ENCODE measurements at regions not wholly inside any gene's neighbourhood (a gene's known extent, or its start where the extent isn't known, plus 50 kb on each side); places are given as distances from the start of the nearest gene placed in this dataset.

DNA sequence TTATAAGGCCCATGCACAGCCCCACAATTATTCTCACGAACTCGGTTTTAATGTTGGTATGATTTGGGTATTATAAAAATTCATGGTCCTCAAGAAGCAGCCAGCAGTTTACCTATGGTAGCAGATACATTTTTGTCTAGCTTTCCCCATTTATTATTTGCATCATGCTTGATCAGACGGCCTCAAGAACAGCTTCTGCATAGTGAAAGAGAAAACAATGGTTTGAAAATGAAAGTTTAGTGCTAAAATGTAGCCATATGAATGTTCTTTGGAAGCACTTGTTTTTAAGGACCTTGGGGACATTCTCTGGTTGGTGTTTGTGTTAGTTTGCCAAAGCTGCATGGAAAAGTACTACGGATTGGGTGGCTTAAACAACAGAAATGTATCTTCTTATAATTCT is 72.4 kb upstream of the CPHXL start:
- TF ChIP-seq CTCF (IDR thresholded peaks at IDR 0.05; ENCODE audit: borderline replicate concordance, extremely low read depth, insufficient read depth), result no peak
- H3K36me3 ChIP-seq (ENCODE audit: control insufficient read depth in 2 of 3, insufficient read depth in 3 of 3, low read length in 3 of 3), result no peaks in the 10 kb centered on the region
- intact Hi-C loops (cut with DNase I), result loop anchor here (10.0 kb wide), 1 partner anchor 1376 kb away; no protein-coding TSS in a partner anchor

GRCh38 chr16:75801307-75801706 is 75.0 kb upstream of the CPHXL start:
- FAIRE-seq (no peak), DNase-seq (peak in 2 of 5 donors; percentile 6 to 13)
- Histone ChIP-seq H3K36me3 (ENCODE audit: control insufficient read depth in 2 of 3, insufficient read depth in 3 of 3, low read length in 3 of 3) (no peaks in the 10 kb centered on the region), H3K4me1 (ENCODE audit: control insufficient read depth in 2 of 3, insufficient read depth in 2 of 3, low read depth in 1 of 3, low read length in 3 of 3) (no peaks in the 10 kb centered on the region), H3K9ac (ENCODE audit: low read length in 3 of 3) (no peak overlapping the region), H3K27ac (ENCODE audit: low read depth in 2 of 2, low read length in 2 of 2) (no peak overlapping the region), H3K27me3 (ENCODE audit: control insufficient read depth, insufficient read depth, low read length) (no peaks in the 10 kb centered on the region), H3K4me3 (ENCODE audit: low read length in 3 of 3) (no peak overlapping the region), H3K9me3 (ENCODE audit: control insufficient read depth in 2 of 3, insufficient read depth in 1 of 3, low read length in 3 of 3) (no peaks in the 10 kb centered on the region)
- intact Hi-C loops (cut with DNase I), result no loop called here
- TF ChIP-seq CTCF (IDR thresholded peaks at IDR 0.05; ENCODE audit: borderline replicate concordance, extremely low read depth, insufficient read depth), result no peak

More for the DNA sequence above, 72.4 kb upstream of the CPHXL start:
- Histone ChIP-seq H3K27me3 (ENCODE audit: control insufficient read depth, insufficient read depth, low read length) (no peaks in the 10 kb centered on the region), H3K9ac (ENCODE audit: low read length in 3 of 3) (no peak overlapping the region), H3K9me3 (ENCODE audit: control insufficient read depth in 2 of 3, insufficient read depth in 1 of 3, low read length in 3 of 3) (no peaks in the 10 kb centered on the region), H3K27ac (ENCODE audit: low read depth in 2 of 2, low read length in 2 of 2) (no peak overlapping the region), H3K4me3 (ENCODE audit: low read length in 3 of 3) (no peak overlapping the region), H3K4me1 (ENCODE audit: control insufficient read depth in 2 of 3, insufficient read depth in 2 of 3, low read depth in 1 of 3, low read length in 3 of 3) (no peaks in the 10 kb centered on the region)
- DNase-seq, result no peak
- no peak for FAIRE-seq

GRCh38 chr16:75803753-75804152 is 77.5 kb upstream of the CPHXL start:
- intact Hi-C loops (cut with DNase I), result no loop called here
- Histone ChIP-seq H3K9me3 (ENCODE audit: control insufficient read depth in 2 of 3, insufficient read depth in 1 of 3, low read length in 3 of 3) (no peaks in the 10 kb centered on the region), H3K9ac (ENCODE audit: low read length in 3 of 3) (no peak overlapping the region), H3K27ac (ENCODE audit: low read depth in 2 of 2, low read length in 2 of 2) (no peak overlapping the region), H3K4me3 (ENCODE audit: low read length in 3 of 3) (no peak overlapping the region), H3K27me3 (ENCODE audit: control insufficient read depth, insufficient read depth, low read length) (no peaks in the 10 kb centered on the region), H3K36me3 (ENCODE audit: control insufficient read depth in 2 of 3, insufficient read depth in 3 of 3, low read length in 3 of 3) (no peaks in the 10 kb centered on the region), H3K4me1 (ENCODE audit: control insufficient read depth in 2 of 3, insufficient read depth in 2 of 3, low read depth in 1 of 3, low read length in 3 of 3) (no peaks in the 10 kb centered on the region)
- FAIRE-seq (no peak), DNase-seq (no peak)
- TF ChIP-seq CTCF (IDR thresholded peaks at IDR 0.05; ENCODE audit: borderline replicate concordance, extremely low read depth, insufficient read depth), result no peak

DNA sequence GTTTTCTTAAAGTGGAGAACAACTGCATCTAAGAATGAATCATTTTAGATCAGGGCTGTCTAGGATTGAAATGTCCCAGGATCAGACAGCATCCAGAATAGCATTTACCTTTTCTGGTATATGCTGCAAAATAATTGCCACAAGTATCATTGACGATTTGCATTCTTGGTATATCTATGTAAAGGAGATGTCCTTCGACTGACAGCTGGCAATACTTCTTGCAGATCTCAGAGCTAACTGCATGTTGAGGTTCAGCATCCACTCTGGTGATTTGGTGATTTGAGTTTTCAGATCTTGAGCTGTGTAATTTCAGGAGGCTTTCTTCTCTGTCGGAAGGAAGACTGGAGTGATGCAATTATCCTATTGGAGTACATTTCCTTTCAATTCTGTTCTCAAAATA is 78.1 kb upstream of the CPHXL start:
- H3K27ac ChIP-seq (ENCODE audit: low read depth in 2 of 2, low read length in 2 of 2), result no peak overlapping the region
- H3K9ac ChIP-seq (ENCODE audit: low read length in 3 of 3), result no peak overlapping the region
- no peaks in the 10 kb centered on the region for H3K4me1 ChIP-seq (ENCODE audit: control insufficient read depth in 2 of 3, insufficient read depth in 2 of 3, low read depth in 1 of 3, low read length in 3 of 3)
- FAIRE-seq (no peak), DNase-seq (no peak)
- no peaks in the 10 kb centered on the region for H3K9me3 ChIP-seq (ENCODE audit: control insufficient read depth in 2 of 3, insufficient read depth in 1 of 3, low read length in 3 of 3)
- no peak overlapping the region for H3K4me3 ChIP-seq (ENCODE audit: low read length in 3 of 3)
- intact Hi-C loops (cut with DNase I), result no loop called here
- no peak for TF ChIP-seq CTCF (IDR thresholded peaks at IDR 0.05; ENCODE audit: borderline replicate concordance, extremely low read depth, insufficient read depth)
- H3K27me3 ChIP-seq (ENCODE audit: control insufficient read depth, insufficient read depth, low read length), result no peaks in the 10 kb centered on the region
- H3K36me3 ChIP-seq (ENCODE audit: control insufficient read depth in 2 of 3, insufficient read depth in 3 of 3, low read length in 3 of 3), result no peaks in the 10 kb centered on the region

All from kidney (tissue), 13 donors.